ENCODE measurements at regions not wholly inside any gene's neighbourhood (a gene's known extent, or its start where the extent isn't known, plus 50 kb on each side); places are given as distances from the start of the nearest gene placed in this dataset.

DNA sequence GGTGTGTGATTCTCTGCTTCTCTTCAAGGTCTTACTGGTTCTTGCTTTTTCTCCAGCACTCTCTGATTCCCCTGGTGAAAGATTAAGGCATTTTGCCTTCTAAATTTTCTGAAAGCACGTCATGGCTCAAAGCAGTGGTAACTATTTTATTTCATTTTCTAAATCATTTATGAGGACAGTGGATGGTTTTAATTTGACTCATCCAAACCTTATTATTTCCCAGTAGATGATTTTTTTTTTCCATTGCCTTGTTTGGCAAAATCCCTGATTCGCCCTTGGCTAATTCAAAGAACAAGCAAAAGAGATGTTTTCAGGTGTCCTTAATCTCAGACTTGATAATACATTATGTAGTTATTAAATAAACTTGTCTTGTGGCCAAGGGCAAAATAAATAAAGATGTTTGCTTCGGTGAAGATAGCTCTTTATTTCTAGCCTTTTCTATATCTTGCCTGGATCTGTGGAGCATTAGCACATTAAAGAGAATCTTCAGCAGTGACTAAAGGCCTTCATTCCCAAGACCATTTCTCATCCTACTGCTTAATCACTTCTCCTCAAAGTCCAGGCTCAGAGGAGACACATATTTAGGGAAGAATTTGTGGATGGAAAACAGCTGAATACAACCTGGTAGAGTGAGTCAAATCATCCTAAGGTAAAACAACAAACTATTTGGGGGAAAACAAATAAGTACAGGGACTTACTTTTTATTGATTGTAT is 359.8 kb downstream of the DUSP10 start:
- no peak for FAIRE-seq
- BruUV-seq (replicated peaks), result no TSS peak
- no peak overlapping the region for H3K9ac ChIP-seq (ENCODE audit: insufficient read depth, low read depth, low read length)
- DNase-seq (ENCODE audit: low spot score), result no peak
- in situ Hi-C loops (cut with HindIII; ENCODE audit: extremely low pct_ligation_motif_present, low pct_unique_long_range_greater_than_20kb), result no loop called here
- TF ChIP-seq PREB (CRISPR knock-in tag; IDR thresholded peaks at IDR 0.05), result no peak
- TF ChIP-seq ATF7 (IDR thresholded peaks at IDR 0.05), result no peak
- TF ChIP-seq ATF7 (CRISPR knock-in tag; IDR thresholded peaks at IDR 0.05), result no peak
- no peak for TF ChIP-seq ZNF326 (CRISPR knock-in tag; IDR thresholded peaks at IDR 0.05; ENCODE audit: borderline replicate concordance)
- TF ChIP-seq, protein P1, sequence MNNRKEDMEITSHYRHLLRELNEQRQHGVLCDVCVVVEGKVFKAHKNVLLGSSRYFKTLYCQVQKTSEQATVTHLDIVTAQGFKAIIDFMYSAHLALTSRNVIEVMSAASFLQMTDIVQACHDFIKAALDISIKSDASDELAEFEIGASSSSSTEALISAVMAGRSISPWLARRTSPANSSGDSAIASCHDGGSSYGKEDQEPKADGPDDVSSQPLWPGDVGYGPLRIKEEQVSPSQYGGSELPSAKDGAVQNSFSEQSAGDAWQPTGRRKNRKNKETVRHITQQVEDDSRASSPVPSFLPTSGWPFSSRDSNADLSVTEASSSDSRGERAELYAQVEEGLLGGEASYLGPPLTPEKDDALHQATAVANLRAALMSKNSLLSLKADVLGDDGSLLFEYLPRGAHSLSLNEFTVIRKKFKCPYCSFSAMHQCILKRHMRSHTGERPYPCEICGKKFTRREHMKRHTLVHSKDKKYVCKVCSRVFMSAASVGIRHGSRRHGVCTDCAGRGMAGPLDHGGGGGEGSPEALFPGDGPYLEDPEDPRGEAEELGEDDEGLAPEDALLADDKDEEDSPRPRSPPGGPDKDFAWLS (CRISPR knock-in tag; IDR thresholded peaks at IDR 0.05; ENCODE audit: borderline replicate concordance), result no peak
- TF ChIP-seq ZGPAT (CRISPR knock-in tag; IDR thresholded peaks at IDR 0.05), result no peak
- no peak for TF ChIP-seq ZNF761 (CRISPR knock-in tag; conservative IDR thresholded peaks at IDR 0.05)
- no peak for TF ChIP-seq CBFB (CRISPR knock-in tag; IDR thresholded peaks at IDR 0.05)
- no peak for TF ChIP-seq ZBTB34 (CRISPR knock-in tag; IDR thresholded peaks at IDR 0.05)
- TF ChIP-seq ZNF720 (CRISPR knock-in tag; IDR thresholded peaks at IDR 0.05), result no peak
- no peak for TF ChIP-seq ZNF724P (CRISPR knock-in tag; IDR thresholded peaks at IDR 0.05; ENCODE audit: borderline replicate concordance)
- TF ChIP-seq ZKSCAN5 (CRISPR knock-in tag; IDR thresholded peaks at IDR 0.05), result no peak
- no peak for TF ChIP-seq ZNF549 (CRISPR knock-in tag; IDR thresholded peaks at IDR 0.05)
- no peak for TF ChIP-seq ZNF451 (CRISPR knock-in tag; IDR thresholded peaks at IDR 0.05)
- no peak for ATAC-seq
- no peaks in the 10 kb centered on the region for H4K20me1 ChIP-seq (ENCODE audit: insufficient read depth, low read length)
- no peaks in the 10 kb centered on the region for H3K27me3 ChIP-seq (ENCODE audit: control insufficient read depth in 1 of 2, insufficient read depth in 2 of 2, low read length in 2 of 2)
- no peaks in the 10 kb centered on the region for H3K4me1 ChIP-seq (ENCODE audit: insufficient read depth, low read length)
- H3K4me2 ChIP-seq (ENCODE audit: low read depth, low read length), result no peak overlapping the region
- no peak overlapping the region for H2AFZ ChIP-seq (ENCODE audit: low read length)
- H3K9me3 ChIP-seq (ENCODE audit: low read length), result no peaks in the 10 kb centered on the region
- POLR2A ChIA-PET, result no interaction called here
- H3K27ac ChIP-seq (ENCODE audit: extremely low read length, insufficient read depth, low read length), result no peak overlapping the region
- H3K79me2 ChIP-seq (ENCODE audit: insufficient read depth, low read length), result no peaks in the 10 kb centered on the region
- intact Hi-C loops (cut with micrococcal nuclease; ENCODE audit: unreplicated experiment), result no loop called here
- no peaks in the 10 kb centered on the region for H3K36me3 ChIP-seq (replicated peaks in 1 of 2; ENCODE audit: control insufficient read depth in 1 of 2, insufficient read depth in 2 of 2, low read length in 2 of 2)
- CTCF ChIA-PET (ENCODE audit: low intra/inter-chr PET ratio, low total read pairs), result no interaction called here
- H3K4me3 ChIP-seq (replicated peaks in 1 of 3; ENCODE audit: insufficient read depth in 1 of 3, low read depth in 2 of 3, low read length in 3 of 3), result no peak overlapping the region
- WGBS (ENCODE audit: low lambda C conversion rate), result 3% methylated on average over 3 of the region's 3 CpGs

Measured in HepG2 (cell line).